HL-60 (cell line): ENCODE measurements at regions not wholly inside any gene's neighbourhood (a gene's known extent, or its start where the extent isn't known, plus 50 kb on each side); places are given as distances from the start of the nearest gene placed in this dataset. TPM values are rescaled to one million over a fixed set of nuclear protein-coding genes. Genes with fewer than 3 reads are reported as not detected.
"Not testable (repeated sequence)": the region's sequence is repeated elsewhere in the genome, so short reads cannot be mapped to it uniquely, and the experiment has no call there.

Experiments
- DNase-seq, 2 experiments: peaks; one replicate each; pipeline ENCODE4 v3.0.0-alpha.2; 2010 to 2020; ENCODE audit warnings: low read depth in 1 of 2, low spot score in 1 of 2
- H3K27ac ChIP-seq: fragments of 250-450 bp; sonication (Bioruptor Pico); replicated peaks from 2 replicates; pipeline ENCODE4 v1.5.1; 2020; ENCODE audit warnings: mild to moderate bottlenecking, moderate library complexity
- H3K27me3 ChIP-seq: fragments of 250-450 bp; sonication (Bioruptor Pico); 2 replicates; pipeline ENCODE4 v1.5.1; 2021; ENCODE audit warnings: mild to moderate bottlenecking, moderate library complexity; ENCODE audit not compliant: insufficient read depth, poor library complexity, severe bottlenecking
- H3K4me3 ChIP-seq: replicated peaks from 2 replicates; pipeline ENCODE4 v1.5.1; 2011; ENCODE audit warnings: mild to moderate bottlenecking, control low read depth, low read length; ENCODE audit not compliant: insufficient read depth
- microRNA-seq: library from miRNA; unstranded; fragments of <30 nt; microRNA quantifications from one replicate; pipeline ENCODE4, GENCODE V29; 2018

DNA sequence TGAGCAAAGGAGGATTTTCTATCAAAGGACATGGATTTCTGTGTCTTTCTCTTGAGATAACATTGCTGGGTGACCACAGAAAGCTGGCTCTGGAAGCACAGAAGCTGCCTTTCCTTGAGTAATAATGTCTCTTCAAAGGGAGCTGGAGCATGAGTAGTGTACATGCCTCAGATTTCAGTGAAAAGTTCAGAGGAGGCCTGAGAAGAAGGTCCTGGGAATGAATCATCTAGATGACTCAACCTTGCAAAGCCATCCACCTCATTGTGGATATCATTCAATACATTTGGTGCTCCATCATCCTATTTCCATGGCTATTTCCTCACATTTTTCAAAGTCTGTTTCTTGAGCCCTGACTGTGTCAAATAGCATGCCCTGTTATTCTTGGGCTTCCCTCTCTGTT lies 125.6 kb upstream of the POTEB2 start:
- DNase-seq, H3K27me3 ChIP-seq, H3K4me3 ChIP-seq, H3K27ac ChIP-seq: not testable (repeated sequence)

DNA sequence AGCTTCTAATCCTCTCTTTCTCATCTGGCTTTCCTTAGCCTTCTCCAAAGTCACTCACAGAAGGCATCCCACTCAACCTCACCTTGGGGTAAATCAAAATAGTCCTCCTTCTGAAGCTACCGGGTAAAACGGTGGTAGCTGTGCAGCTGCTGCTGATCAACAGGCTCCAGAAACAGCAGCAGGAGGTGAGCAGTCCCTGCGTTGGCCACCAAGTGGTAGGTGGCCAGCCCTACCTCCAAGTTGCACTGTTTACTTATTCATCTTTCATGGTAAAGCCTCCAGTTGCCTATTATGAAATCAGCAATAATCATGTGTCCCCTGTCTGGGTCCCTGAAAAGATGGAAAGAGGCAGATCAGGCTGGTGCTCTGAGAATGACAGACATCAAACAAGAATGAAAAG lies 125.1 kb upstream of the POTEB2 start:
- not testable (repeated sequence) for H3K27me3 ChIP-seq, H3K27ac ChIP-seq, DNase-seq, H3K4me3 ChIP-seq

DNA sequence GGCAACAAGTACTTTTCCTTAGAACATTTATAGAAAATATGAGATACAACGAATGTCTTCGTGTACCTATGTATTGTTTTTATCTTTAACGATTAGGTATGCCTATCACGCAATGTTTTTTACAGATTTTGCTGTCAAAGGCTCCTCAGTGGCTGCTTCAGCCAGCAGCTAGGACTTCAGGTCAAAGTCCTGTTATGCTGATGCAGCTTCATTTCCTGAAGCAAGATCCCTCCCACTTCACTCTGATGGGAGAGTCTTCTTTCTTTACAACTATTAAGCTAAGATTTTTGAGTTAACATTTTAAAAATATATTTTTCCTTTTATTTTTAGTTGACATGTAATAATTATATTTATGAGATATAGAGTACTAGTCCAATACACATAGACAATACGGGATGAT lies 120.7 kb upstream of the POTEB2 start:
- not testable (repeated sequence) for H3K4me3 ChIP-seq, H3K27me3 ChIP-seq, H3K27ac ChIP-seq, DNase-seq

DNA sequence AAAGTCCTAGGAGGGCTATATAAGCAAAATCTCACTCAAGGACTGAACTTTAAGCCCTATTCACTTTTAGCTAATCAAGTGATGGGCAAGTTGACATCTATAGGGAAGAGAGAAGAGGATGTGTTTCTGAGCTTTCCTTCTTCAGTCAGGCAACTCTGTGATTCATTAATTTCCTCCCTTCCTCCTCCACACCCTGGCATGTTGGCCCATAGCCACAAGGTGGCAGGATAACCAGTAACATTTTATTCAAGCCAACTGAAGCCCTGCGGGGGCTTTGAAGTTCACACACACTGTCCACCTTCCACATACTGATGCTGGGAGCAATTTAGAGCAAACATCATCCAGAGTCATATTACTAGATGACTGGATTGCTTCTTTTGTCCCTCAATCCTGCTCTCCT lies 111.9 kb upstream of the POTEB2 start:
- not testable (repeated sequence) for H3K4me3 ChIP-seq, DNase-seq, H3K27ac ChIP-seq, H3K27me3 ChIP-seq

DNA sequence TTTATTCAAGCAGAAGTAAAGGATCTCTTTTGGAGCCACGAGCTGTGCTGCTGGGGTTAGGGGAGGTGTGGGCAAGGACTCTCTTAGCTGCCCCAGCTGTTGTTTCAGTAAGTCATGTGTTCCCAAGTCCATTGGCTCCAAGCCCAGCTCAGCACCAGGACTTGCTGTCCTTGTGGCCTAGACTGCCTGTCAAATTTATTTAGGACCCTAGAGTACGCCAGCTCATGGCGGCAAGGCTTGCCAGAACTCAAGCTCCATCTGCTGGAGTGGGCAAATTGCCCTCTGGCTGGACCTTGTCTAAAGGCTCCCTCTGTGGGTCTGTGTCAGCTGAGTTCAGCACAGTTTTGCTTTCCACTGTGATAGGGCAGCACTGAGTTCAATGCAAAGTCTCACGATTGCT lies 106.6 kb upstream of the POTEB2 start:
- H3K27ac ChIP-seq, H3K4me3 ChIP-seq, DNase-seq, H3K27me3 ChIP-seq: not testable (repeated sequence)

DNA sequence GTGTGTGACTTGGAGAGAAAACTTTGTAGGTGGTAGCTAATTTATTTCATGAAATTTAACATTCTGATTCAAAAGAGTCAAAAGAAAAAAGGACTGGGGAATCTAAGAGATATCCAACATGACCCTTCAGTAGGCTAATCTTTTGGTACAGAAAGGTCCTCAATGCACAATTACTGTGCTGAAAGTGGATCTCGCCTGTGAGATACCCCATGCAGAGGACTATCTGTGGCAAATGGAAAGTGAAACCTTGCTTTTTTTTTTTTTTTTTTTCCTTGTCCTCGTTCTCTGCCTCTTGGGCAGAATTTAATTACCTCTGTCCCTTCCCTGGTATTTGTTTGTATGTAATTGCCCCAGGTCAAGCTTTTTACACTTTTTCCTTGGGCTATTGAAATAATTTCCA lies 93.2 kb upstream of the POTEB2 start:
- H3K27me3 ChIP-seq, H3K27ac ChIP-seq, H3K4me3 ChIP-seq, DNase-seq: not testable (repeated sequence)

DNA sequence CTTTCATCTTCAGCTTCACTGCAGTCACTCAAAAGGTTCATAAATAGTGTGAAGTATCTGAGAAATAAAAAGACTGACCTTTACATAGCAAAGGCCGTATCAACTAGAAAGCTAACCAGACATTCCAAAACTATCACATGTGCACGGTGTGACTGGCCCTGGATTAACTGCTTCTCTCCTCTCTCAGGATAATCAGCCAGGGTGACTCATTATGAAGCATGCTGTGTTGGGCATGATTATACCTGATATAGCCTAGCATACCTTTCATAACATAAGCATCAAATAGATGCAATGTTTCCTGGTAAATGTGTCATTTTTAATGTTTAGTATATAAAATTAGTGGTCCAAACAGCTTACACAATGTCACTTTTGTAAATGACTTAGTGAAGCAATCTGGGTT lies 63.2 kb upstream of the POTEB2 start:
- H3K27ac ChIP-seq, DNase-seq, H3K27me3 ChIP-seq, H3K4me3 ChIP-seq: not testable (repeated sequence)

Small RNA genes in the stretch of these regions (microRNA-seq; reads per million reads assigned to microRNA genes)
- not detected for gene MIR5701-1
